ENCODE measurements at regions not wholly inside any gene's neighbourhood (a gene's known extent, or its start where the extent isn't known, plus 50 kb on each side); places are given as distances from the start of the nearest gene placed in this dataset.

- TF ChIP-seq ZNF274 (IDR thresholded peaks at IDR 0.05; ENCODE audit: low read depth, low read length): no peak
Observed at GRCh38 chr6:150729188-150729748, 129.6 kb downstream of the PLEKHG1 start.

GRCh38 chr6:150730801-150731457 is 131.2 kb downstream of the PLEKHG1 start:
- H3K4me3 ChIP-seq (ENCODE audit: low read length): no peak overlapping the region

More at GRCh38 chr6:150729188-150729748, 129.6 kb downstream of the PLEKHG1 start:
- H3K4me3 ChIP-seq (ENCODE audit: low read length): no peak overlapping the region

GRCh38 chr6:150732765-150733539 is 132.6 kb upstream of the MTHFD1L start:
- H3K4me3 ChIP-seq (ENCODE audit: low read length): no peak overlapping the region
- TF ChIP-seq ZNF274 (IDR thresholded peaks at IDR 0.05; ENCODE audit: low read depth, low read length): no peak

More at GRCh38 chr6:150730801-150731457, 131.2 kb downstream of the PLEKHG1 start:
- TF ChIP-seq ZNF274 (IDR thresholded peaks at IDR 0.05; ENCODE audit: low read depth, low read length): no peak

- H3K4me3 ChIP-seq (ENCODE audit: low read length): no peak overlapping the region
- no peak for TF ChIP-seq ZNF274 (IDR thresholded peaks at IDR 0.05; ENCODE audit: low read depth, low read length)
Observed at GRCh38 chr6:150733726-150734125, 131.8 kb upstream of the MTHFD1L start.

GRCh38 chr6:150734235-150734634 is 131.3 kb upstream of the MTHFD1L start:
- no peak for TF ChIP-seq ZNF274 (IDR thresholded peaks at IDR 0.05; ENCODE audit: low read depth, low read length)

GRCh38 chr6:150735341-150735851 is 130.1 kb upstream of the MTHFD1L start:
- no peak for TF ChIP-seq ZNF274 (IDR thresholded peaks at IDR 0.05; ENCODE audit: low read depth, low read length)
- H3K4me3 ChIP-seq (ENCODE audit: low read length): no peak overlapping the region

More at GRCh38 chr6:150734235-150734634, 131.3 kb upstream of the MTHFD1L start:
- no peak overlapping the region for H3K4me3 ChIP-seq (ENCODE audit: low read length)

- H3K4me3 ChIP-seq (ENCODE audit: low read length): no peak overlapping the region
- TF ChIP-seq ZNF274 (IDR thresholded peaks at IDR 0.05; ENCODE audit: low read depth, low read length): no peak
Observed at GRCh38 chr6:150738092-150738629, 127.3 kb upstream of the MTHFD1L start.

GRCh38 chr6:150739711-150740349 is 125.7 kb upstream of the MTHFD1L start:
- TF ChIP-seq ZNF274 (IDR thresholded peaks at IDR 0.05; ENCODE audit: low read depth, low read length): no peak
- no peak overlapping the region for H3K4me3 ChIP-seq (ENCODE audit: low read length)

- no peak for TF ChIP-seq ZNF274 (IDR thresholded peaks at IDR 0.05; ENCODE audit: low read depth, low read length)
- no peak overlapping the region for H3K4me3 ChIP-seq (ENCODE audit: low read length)
Observed at GRCh38 chr6:150740453-150740852, 125.0 kb upstream of the MTHFD1L start.

GRCh38 chr6:150741633-150742200 is 123.8 kb upstream of the MTHFD1L start:
- no peak for TF ChIP-seq ZNF274 (IDR thresholded peaks at IDR 0.05; ENCODE audit: low read depth, low read length)
- no peak overlapping the region for H3K4me3 ChIP-seq (ENCODE audit: low read length)

- no peak overlapping the region for H3K4me3 ChIP-seq (ENCODE audit: low read length)
- no peak for TF ChIP-seq ZNF274 (IDR thresholded peaks at IDR 0.05; ENCODE audit: low read depth, low read length)
Observed at GRCh38 chr6:150744522-150745260, 120.8 kb upstream of the MTHFD1L start.

GRCh38 chr6:150745896-150746295 is 119.6 kb upstream of the MTHFD1L start:
- H3K4me3 ChIP-seq (ENCODE audit: low read length): no peak overlapping the region
- no peak for TF ChIP-seq ZNF274 (IDR thresholded peaks at IDR 0.05; ENCODE audit: low read depth, low read length)

- H3K4me3 ChIP-seq (ENCODE audit: low read length): no peak overlapping the region
- no peak for TF ChIP-seq ZNF274 (IDR thresholded peaks at IDR 0.05; ENCODE audit: low read depth, low read length)
Observed at GRCh38 chr6:150747155-150747554, 118.3 kb upstream of the MTHFD1L start.

Data from GM08714 (cell line).